Fibroblast of lung (primary cell): ENCODE measurements at regions not wholly inside any gene's neighbourhood (a gene's known extent, or its start where the extent isn't known, plus 50 kb on each side); places are given as distances from the start of the nearest gene placed in this dataset.

Experiments
- EZH2 ChIP-seq: IDR thresholded peaks from 2 replicates; pipeline ENCODE4 v1.5.1; 2012; ENCODE audit warnings: low read length, control low read depth, mild to moderate bottlenecking; ENCODE audit errors: missing control alignments
- TF ChIP-seq, protein P1 (sequence below), 2 donors: IDR thresholded peaks in 1 of 2; conservative IDR thresholded peaks in 1 of 2; 1 replicate in 1 of 2; 2 replicates in 1 of 2; pipeline ENCODE4 v1.5.1; 2011 to 2012; ENCODE audit warnings: low read length in 2 of 2, control low read depth in 1 of 2, inconsistent platforms in 1 of 2, low read depth in 1 of 2, mild to moderate bottlenecking in 1 of 2

DNA sequence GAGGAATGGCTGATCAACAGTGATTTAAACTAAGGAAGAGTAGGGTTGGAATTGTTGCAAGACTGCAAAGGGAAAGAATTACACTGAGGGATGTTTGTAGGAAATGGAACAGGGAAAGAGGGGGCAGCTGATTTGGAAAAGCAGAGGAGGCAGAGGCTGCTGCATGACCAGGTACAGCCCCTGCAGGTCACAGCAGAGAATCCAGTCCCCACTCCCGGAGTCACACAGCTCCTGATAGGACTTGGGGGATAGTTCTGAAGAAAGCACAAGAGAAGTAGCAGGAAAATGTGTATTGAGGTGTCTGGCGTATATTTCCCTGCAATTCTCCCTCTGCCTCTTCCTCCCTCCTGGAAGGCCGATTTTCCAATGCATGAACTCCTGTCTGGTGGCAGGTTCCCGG lies 92.5 kb upstream of the PDE10A start:
- TF ChIP-seq, protein P1, sequence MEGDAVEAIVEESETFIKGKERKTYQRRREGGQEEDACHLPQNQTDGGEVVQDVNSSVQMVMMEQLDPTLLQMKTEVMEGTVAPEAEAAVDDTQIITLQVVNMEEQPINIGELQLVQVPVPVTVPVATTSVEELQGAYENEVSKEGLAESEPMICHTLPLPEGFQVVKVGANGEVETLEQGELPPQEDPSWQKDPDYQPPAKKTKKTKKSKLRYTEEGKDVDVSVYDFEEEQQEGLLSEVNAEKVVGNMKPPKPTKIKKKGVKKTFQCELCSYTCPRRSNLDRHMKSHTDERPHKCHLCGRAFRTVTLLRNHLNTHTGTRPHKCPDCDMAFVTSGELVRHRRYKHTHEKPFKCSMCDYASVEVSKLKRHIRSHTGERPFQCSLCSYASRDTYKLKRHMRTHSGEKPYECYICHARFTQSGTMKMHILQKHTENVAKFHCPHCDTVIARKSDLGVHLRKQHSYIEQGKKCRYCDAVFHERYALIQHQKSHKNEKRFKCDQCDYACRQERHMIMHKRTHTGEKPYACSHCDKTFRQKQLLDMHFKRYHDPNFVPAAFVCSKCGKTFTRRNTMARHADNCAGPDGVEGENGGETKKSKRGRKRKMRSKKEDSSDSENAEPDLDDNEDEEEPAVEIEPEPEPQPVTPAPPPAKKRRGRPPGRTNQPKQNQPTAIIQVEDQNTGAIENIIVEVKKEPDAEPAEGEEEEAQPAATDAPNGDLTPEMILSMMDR (conservative IDR thresholded peaks at IDR 0.05 in 1 of 2, IDR thresholded peaks at IDR 0.05 in 1 of 2; ENCODE audit: low read depth in 1 of 2, low read length in 2 of 2): no peak
- no peak for TF ChIP-seq EZH2
